ENCODE measurements at regions not wholly inside any gene's neighbourhood (a gene's known extent, or its start where the extent isn't known, plus 50 kb on each side); places are given as distances from the start of the nearest gene placed in this dataset.

- TF ChIP-seq POLR2A (IDR thresholded peaks at IDR 0.05) (no peak), EP300 (IDR thresholded peaks at IDR 0.05) (no peak), POLR2AphosphoS5 (IDR thresholded peaks at IDR 0.05) (no peak)
- TF ChIP-seq, protein P1, sequence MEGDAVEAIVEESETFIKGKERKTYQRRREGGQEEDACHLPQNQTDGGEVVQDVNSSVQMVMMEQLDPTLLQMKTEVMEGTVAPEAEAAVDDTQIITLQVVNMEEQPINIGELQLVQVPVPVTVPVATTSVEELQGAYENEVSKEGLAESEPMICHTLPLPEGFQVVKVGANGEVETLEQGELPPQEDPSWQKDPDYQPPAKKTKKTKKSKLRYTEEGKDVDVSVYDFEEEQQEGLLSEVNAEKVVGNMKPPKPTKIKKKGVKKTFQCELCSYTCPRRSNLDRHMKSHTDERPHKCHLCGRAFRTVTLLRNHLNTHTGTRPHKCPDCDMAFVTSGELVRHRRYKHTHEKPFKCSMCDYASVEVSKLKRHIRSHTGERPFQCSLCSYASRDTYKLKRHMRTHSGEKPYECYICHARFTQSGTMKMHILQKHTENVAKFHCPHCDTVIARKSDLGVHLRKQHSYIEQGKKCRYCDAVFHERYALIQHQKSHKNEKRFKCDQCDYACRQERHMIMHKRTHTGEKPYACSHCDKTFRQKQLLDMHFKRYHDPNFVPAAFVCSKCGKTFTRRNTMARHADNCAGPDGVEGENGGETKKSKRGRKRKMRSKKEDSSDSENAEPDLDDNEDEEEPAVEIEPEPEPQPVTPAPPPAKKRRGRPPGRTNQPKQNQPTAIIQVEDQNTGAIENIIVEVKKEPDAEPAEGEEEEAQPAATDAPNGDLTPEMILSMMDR (IDR thresholded peaks at IDR 0.05): no peak
Observed at GRCh38 chr2:8488001-8488738, 193.7 kb upstream of the ID2 start.
